Liver (tissue), 7 donors: ENCODE measurements at regions not wholly inside any gene's neighbourhood (a gene's known extent, or its start where the extent isn't known, plus 50 kb on each side); places are given as distances from the start of the nearest gene placed in this dataset.

Source experiments
- DNase-seq: peaks from one replicate; pipeline ENCODE4 v3.0.0-alpha.2; 2017; ENCODE audit warnings: low spot score
- H3K27ac ChIP-seq, 2 donors: one replicate each; pipeline ENCODE4 v1.7.0; 2013; ENCODE audit warnings: inconsistent platforms in 2 of 2, low read length in 2 of 2, control low read depth in 1 of 2, low read depth in 1 of 2, mild to moderate bottlenecking in 1 of 2
- H3K27me3 ChIP-seq, 4 donors: one replicate each; pipeline versions ENCODE4 v1.6.1 to v1.7.0; 2013; ENCODE audit warnings: low read length in 3 of 4, inconsistent platforms in 1 of 4, mild to moderate bottlenecking in 1 of 4, moderate library complexity in 1 of 4; ENCODE audit not compliant: control insufficient read depth in 4 of 4, insufficient read depth in 4 of 4
- H3K36me3 ChIP-seq, 4 donors: one replicate each; pipeline versions ENCODE4 v1.6.1 to v1.7.0; 2013; ENCODE audit warnings: low read length in 3 of 4, mild to moderate bottlenecking in 3 of 4, low read depth in 1 of 4, moderate library complexity in 1 of 4; ENCODE audit not compliant: control insufficient read depth in 4 of 4, insufficient read depth in 3 of 4
- H3K4me1 ChIP-seq, 4 donors: one replicate each; pipeline versions ENCODE4 v1.6.1 to v1.7.0; 2013; ENCODE audit warnings: low read length in 3 of 4, mild to moderate bottlenecking in 3 of 4, moderate library complexity in 1 of 4; ENCODE audit not compliant: control insufficient read depth in 4 of 4, insufficient read depth in 4 of 4
- H3K4me3 ChIP-seq, 3 donors: one replicate each; pipeline versions ENCODE4 v1.6.1 to v1.7.0; 2013; ENCODE audit warnings: low read length in 3 of 3, control low read depth in 1 of 3, low read depth in 1 of 3, mild to moderate bottlenecking in 1 of 3
- H3K9ac ChIP-seq, 2 donors: one replicate each; pipeline ENCODE4 v1.7.0; 2013; ENCODE audit warnings: low read length in 2 of 2, mild to moderate bottlenecking in 2 of 2, moderate library complexity in 2 of 2, control low read depth in 1 of 2, low read depth in 1 of 2
- H3K9me3 ChIP-seq, 4 donors: one replicate each; pipeline versions ENCODE4 v1.6.1 to v1.7.0; 2013; ENCODE audit warnings: low read length in 3 of 4; ENCODE audit not compliant: control insufficient read depth in 4 of 4
- FOXA2 ChIP-seq: IDR thresholded peaks from 2 replicates; pipeline ENCODE4 v1.6.1; 2016; ENCODE audit warnings: antibody characterized with exemption
- GABPA ChIP-seq, 2 donors: IDR thresholded peaks in 1 of 2; conservative IDR thresholded peaks in 1 of 2; 2 replicates each; pipeline ENCODE4 v1.6.1; 2016; ENCODE audit warnings: antibody characterized with exemption in 2 of 2, mild to moderate bottlenecking in 1 of 2, moderate library complexity in 1 of 2
- HNF4A ChIP-seq, 2 donors: conservative IDR thresholded peaks; 2 replicates each; pipeline ENCODE4 v1.6.1; 2016; ENCODE audit warnings: antibody characterized with exemption in 2 of 2, mild to moderate bottlenecking in 2 of 2
- HNF4G ChIP-seq: IDR thresholded peaks from 2 replicates; pipeline ENCODE4 v1.6.1; 2016; ENCODE audit warnings: antibody characterized with exemption
- JUND ChIP-seq, 2 donors: IDR thresholded peaks; 2 replicates each; pipeline ENCODE4 v1.6.1; 2016; ENCODE audit warnings: antibody characterized with exemption in 2 of 2
- WGBS: extraction: QIAGEN DNeasy Blood & Tissue Kit; methylation state at CpG from one replicate; pipeline ENCODE4 v1.1.7; 2013; 5-methylcytosine and 5-hydroxymethylcytosine counted together
- TF ChIP-seq, protein P1 (sequence below): IDR thresholded peaks from 2 replicates; pipeline ENCODE4 v1.6.1; 2016; ENCODE audit warnings: antibody characterized with exemption, mild to moderate bottlenecking
- TF ChIP-seq, protein P2 (sequence below): IDR thresholded peaks from 2 replicates; pipeline ENCODE4 v1.6.1; 2016; ENCODE audit warnings: antibody characterized with exemption
- TF ChIP-seq, protein P3 (sequence below): IDR thresholded peaks from 2 replicates; pipeline ENCODE4 v1.6.1; 2016; ENCODE audit warnings: antibody characterized with exemption
- donor health status: healthy.
- donor health status: healthy.
- donor health status: healthy.
- donor health status: healthy.

DNA sequence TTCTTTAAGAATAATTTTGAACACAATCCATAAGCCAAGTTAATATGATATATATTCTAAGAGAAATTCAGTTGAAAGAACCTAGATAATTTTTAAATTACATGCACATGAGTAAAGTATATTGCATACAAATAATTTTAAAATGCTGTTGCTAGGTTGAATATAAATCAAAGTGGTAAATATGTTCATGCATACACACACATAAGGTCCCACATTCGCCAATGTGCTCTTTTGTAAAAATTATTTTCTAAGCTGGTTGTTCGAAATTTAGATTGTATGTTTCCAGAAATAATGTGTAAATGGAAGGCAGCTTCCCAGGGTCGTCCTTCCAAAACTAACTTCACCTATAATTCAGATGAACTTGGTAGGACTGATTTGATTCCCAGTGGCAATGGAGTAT lies 173.7 kb upstream of the CCDC196 start:
- TF ChIP-seq, protein P1, sequence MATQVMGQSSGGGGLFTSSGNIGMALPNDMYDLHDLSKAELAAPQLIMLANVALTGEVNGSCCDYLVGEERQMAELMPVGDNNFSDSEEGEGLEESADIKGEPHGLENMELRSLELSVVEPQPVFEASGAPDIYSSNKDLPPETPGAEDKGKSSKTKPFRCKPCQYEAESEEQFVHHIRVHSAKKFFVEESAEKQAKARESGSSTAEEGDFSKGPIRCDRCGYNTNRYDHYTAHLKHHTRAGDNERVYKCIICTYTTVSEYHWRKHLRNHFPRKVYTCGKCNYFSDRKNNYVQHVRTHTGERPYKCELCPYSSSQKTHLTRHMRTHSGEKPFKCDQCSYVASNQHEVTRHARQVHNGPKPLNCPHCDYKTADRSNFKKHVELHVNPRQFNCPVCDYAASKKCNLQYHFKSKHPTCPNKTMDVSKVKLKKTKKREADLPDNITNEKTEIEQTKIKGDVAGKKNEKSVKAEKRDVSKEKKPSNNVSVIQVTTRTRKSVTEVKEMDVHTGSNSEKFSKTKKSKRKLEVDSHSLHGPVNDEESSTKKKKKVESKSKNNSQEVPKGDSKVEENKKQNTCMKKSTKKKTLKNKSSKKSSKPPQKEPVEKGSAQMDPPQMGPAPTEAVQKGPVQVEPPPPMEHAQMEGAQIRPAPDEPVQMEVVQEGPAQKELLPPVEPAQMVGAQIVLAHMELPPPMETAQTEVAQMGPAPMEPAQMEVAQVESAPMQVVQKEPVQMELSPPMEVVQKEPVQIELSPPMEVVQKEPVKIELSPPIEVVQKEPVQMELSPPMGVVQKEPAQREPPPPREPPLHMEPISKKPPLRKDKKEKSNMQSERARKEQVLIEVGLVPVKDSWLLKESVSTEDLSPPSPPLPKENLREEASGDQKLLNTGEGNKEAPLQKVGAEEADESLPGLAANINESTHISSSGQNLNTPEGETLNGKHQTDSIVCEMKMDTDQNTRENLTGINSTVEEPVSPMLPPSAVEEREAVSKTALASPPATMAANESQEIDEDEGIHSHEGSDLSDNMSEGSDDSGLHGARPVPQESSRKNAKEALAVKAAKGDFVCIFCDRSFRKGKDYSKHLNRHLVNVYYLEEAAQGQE: no peak
- TF ChIP-seq JUND (IDR thresholded peaks at IDR 0.05): no peak
- TF ChIP-seq HNF4G: no peak
- TF ChIP-seq, protein P2, sequence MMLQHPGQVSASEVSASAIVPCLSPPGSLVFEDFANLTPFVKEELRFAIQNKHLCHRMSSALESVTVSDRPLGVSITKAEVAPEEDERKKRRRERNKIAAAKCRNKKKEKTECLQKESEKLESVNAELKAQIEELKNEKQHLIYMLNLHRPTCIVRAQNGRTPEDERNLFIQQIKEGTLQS: no peak
- H3K4me3 ChIP-seq: no peak overlapping the region
- 86% methylated on average over 3 of the region's 3 CpGs for WGBS
- no peaks in the 10 kb centered on the region for H3K4me1 ChIP-seq
- no peak overlapping the region for H3K27ac ChIP-seq
- no peak for DNase-seq
- peaks cover 0 to 3% (median 1%) of the 10 kb centered on the region in 4 donors for H3K9me3 ChIP-seq
- H3K9ac ChIP-seq: no peak overlapping the region
- peaks cover 0 to under 1% (median 0%) of the 10 kb centered on the region in 4 donors for H3K36me3 ChIP-seq
- no peaks in the 10 kb centered on the region for H3K27me3 ChIP-seq

DNA sequence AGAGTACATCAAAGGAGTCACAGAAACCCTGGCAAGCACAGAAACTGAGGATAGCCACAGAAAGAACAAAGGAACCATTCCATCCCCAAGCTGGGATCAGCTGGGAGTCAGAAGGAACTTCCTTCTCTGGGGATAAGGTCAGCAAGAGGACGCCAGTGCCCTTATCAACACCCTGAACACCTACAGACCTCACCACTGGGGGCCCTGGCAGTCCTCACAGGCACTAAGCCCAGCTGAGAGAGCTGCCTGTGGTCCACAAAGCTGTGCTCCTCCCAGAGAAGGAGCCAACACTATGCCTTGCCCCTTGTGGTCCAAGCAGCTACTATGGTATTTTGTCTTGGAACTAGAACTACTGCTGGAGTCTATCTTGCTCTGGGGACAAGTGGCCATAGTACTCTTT lies 171.1 kb upstream of the CCDC196 start:
- Histone ChIP-seq H3K36me3 (no peaks in the 10 kb centered on the region), H3K4me1 (no peaks in the 10 kb centered on the region), H3K9ac (no peak overlapping the region), H3K27me3 (no peaks in the 10 kb centered on the region), H3K4me3 (no peak overlapping the region), H3K9me3 (peaks cover 0 to 6% (median 2%) of the 10 kb centered on the region in 4 donors), H3K27ac (no peak overlapping the region)
- DNase-seq: no peak
- WGBS: 67% methylated on average over 1 of the region's 1 CpG
- TF ChIP-seq, protein P1: no peak
- TF ChIP-seq FOXA2: no peak
- TF ChIP-seq, protein P3, sequence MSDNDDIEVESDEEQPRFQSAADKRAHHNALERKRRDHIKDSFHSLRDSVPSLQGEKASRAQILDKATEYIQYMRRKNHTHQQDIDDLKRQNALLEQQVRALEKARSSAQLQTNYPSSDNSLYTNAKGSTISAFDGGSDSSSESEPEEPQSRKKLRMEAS: no peak
- TF ChIP-seq GABPA (IDR thresholded peaks at IDR 0.05 in 1 of 2, conservative IDR thresholded peaks at IDR 0.05 in 1 of 2): no peak
- TF ChIP-seq HNF4G: no peak

DNA sequence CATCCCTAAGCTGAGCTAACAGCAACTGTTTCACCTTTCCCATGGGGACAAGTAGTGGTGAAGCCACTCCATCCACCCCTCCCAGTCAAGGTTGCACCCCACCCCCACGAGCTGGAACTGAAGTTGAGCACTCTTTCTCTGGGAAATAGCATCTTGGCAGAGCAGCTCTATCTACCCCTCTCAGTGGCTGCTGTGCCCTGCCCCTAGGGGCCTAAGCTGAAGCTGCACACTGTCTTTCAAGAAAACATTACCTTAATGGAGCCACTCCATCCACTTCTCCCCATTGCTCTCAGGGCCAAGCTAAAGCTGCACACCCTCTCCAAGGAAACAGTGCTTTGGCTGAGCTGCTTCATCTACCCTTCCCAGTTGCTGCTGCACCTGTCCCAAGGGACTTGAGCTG lies 170.6 kb upstream of the CCDC196 start:
- no peak for DNase-seq
- Histone ChIP-seq H3K4me3 (no peak overlapping the region), H3K9ac (no peak overlapping the region), H3K9me3 (peaks cover 0 to 6% (median 2%) of the 10 kb centered on the region in 4 donors), H3K27me3 (no peaks in the 10 kb centered on the region), H3K36me3 (no peaks in the 10 kb centered on the region), H3K27ac (no peak overlapping the region), H3K4me1 (no peaks in the 10 kb centered on the region)
- no peak for TF ChIP-seq HNF4A (conservative IDR thresholded peaks at IDR 0.05)
- 61% methylated on average over 1 of the region's 1 CpG for WGBS
